IMR-90 (cell line): ENCODE measurements at regions not wholly inside any gene's neighbourhood (a gene's known extent, or its start where the extent isn't known, plus 50 kb on each side); places are given as distances from the start of the nearest gene placed in this dataset.

ENCODE experiments used
- CHD1 ChIP-seq: IDR thresholded peaks from 2 replicates; pipeline ENCODE4 v1.6.1; 2012; ENCODE audit warnings: low read depth, low read length, improper control_type of control experiment
- MAFK ChIP-seq: IDR thresholded peaks from 2 replicates; pipeline ENCODE4 v1.6.1; 2012; ENCODE audit warnings: low read depth, low read length, improper control_type of control experiment
- MXI1 ChIP-seq: IDR thresholded peaks from 2 replicates; pipeline ENCODE4 v1.6.1; 2012; ENCODE audit warnings: low read depth, mild to moderate bottlenecking, low read length, moderate library complexity, borderline replicate concordance
- POLR2A ChIP-seq: IDR thresholded peaks from 2 replicates; pipeline ENCODE4 v1.6.1; 2012; ENCODE audit warnings: mild to moderate bottlenecking, low read depth, low read length
- RAD21 ChIP-seq: IDR thresholded peaks from 2 replicates; pipeline ENCODE4 v1.6.1; 2012; ENCODE audit warnings: low read length, improper control_type of control experiment
- TF ChIP-seq, protein P1 (sequence below): conservative IDR thresholded peaks from 2 replicates; pipeline ENCODE4 v1.5.1; 2012; ENCODE audit warnings: mild to moderate bottlenecking, low read depth, low read length, improper control_type of control experiment
- TF ChIP-seq, protein P2 (sequence below): fragments of 150-350 bp; IDR thresholded peaks from 2 replicates; pipeline ENCODE4 v1.6.1; 2017; ENCODE audit warnings: mild to moderate bottlenecking, antibody characterized with exemption, low read length, low read depth
- TF ChIP-seq, protein P3 (sequence below): fragments of 150-350 bp; IDR thresholded peaks from 2 replicates; pipeline ENCODE4 v1.6.1; 2016; ENCODE audit warnings: low read depth, mild to moderate bottlenecking, low read length, moderate library complexity, borderline replicate concordance

DNA sequence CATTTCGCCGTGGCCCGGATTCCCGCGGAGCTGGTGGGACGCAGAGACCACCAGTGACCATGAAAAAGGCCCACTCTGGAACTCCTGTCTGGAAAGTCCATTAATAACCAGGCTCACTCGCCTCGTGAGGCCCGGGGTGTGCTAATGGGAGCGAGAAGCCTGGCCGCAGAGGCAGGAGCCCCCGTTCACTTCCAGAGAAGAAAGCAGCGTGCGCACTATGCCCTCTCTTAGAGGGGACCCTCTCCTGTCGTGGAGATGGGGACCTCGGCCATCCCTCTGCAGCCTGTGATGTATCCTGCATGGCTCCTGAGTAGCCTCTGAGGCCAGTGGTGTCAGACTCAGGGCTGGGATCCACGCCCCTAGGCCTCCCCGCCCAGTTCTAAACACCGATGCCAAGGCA is 134.1 kb upstream of the VRK1 start:
- TF ChIP-seq, protein P1, sequence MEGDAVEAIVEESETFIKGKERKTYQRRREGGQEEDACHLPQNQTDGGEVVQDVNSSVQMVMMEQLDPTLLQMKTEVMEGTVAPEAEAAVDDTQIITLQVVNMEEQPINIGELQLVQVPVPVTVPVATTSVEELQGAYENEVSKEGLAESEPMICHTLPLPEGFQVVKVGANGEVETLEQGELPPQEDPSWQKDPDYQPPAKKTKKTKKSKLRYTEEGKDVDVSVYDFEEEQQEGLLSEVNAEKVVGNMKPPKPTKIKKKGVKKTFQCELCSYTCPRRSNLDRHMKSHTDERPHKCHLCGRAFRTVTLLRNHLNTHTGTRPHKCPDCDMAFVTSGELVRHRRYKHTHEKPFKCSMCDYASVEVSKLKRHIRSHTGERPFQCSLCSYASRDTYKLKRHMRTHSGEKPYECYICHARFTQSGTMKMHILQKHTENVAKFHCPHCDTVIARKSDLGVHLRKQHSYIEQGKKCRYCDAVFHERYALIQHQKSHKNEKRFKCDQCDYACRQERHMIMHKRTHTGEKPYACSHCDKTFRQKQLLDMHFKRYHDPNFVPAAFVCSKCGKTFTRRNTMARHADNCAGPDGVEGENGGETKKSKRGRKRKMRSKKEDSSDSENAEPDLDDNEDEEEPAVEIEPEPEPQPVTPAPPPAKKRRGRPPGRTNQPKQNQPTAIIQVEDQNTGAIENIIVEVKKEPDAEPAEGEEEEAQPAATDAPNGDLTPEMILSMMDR: no peak
- no peak for TF ChIP-seq MXI1
- TF ChIP-seq MAFK: no peak
- TF ChIP-seq, protein P2, sequence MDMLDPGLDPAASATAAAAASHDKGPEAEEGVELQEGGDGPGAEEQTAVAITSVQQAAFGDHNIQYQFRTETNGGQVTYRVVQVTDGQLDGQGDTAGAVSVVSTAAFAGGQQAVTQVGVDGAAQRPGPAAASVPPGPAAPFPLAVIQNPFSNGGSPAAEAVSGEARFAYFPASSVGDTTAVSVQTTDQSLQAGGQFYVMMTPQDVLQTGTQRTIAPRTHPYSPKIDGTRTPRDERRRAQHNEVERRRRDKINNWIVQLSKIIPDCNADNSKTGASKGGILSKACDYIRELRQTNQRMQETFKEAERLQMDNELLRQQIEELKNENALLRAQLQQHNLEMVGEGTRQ: no peak
- TF ChIP-seq, protein P3, sequence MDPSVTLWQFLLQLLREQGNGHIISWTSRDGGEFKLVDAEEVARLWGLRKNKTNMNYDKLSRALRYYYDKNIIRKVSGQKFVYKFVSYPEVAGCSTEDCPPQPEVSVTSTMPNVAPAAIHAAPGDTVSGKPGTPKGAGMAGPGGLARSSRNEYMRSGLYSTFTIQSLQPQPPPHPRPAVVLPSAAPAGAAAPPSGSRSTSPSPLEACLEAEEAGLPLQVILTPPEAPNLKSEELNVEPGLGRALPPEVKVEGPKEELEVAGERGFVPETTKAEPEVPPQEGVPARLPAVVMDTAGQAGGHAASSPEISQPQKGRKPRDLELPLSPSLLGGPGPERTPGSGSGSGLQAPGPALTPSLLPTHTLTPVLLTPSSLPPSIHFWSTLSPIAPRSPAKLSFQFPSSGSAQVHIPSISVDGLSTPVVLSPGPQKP: no peak
- TF ChIP-seq CHD1: no peak
- TF ChIP-seq POLR2A: no peak
- no peak for TF ChIP-seq RAD21
